ENCODE measurements at regions not wholly inside any gene's neighbourhood (a gene's known extent, or its start where the extent isn't known, plus 50 kb on each side); places are given as distances from the start of the nearest gene placed in this dataset.

- no peak for TF ChIP-seq MAX (IDR thresholded peaks at IDR 0.05)
- TF ChIP-seq YY1 (IDR thresholded peaks at IDR 0.05; ENCODE audit: insufficient read depth, insufficient replicate concordance, low read depth, low read length), result no peak
- TF ChIP-seq HNRNPLL (IDR thresholded peaks at IDR 0.05; ENCODE audit: low read depth, low read length, poor library complexity, severe bottlenecking), result no peak
- TF ChIP-seq MXD1 (CRISPR knock-in tag; IDR thresholded peaks at IDR 0.05), result no peak
- TF ChIP-seq CTCF (CRISPR knock-in tag; IDR thresholded peaks at IDR 0.05), result no peak
- TF ChIP-seq ZNF232 (CRISPR knock-in tag; IDR thresholded peaks at IDR 0.05; ENCODE audit: borderline replicate concordance), result no peak
- no peak for TF ChIP-seq RFX1 (IDR thresholded peaks at IDR 0.05)
- no peak for TF ChIP-seq ATF3 (CRISPR knock-in tag; IDR thresholded peaks at IDR 0.05)
- TF ChIP-seq MLLT10 (CRISPR knock-in tag; IDR thresholded peaks at IDR 0.05), result no peak
- no peak for TF ChIP-seq MTF1 (CRISPR knock-in tag; IDR thresholded peaks at IDR 0.05)
- TF ChIP-seq ARNT (IDR thresholded peaks at IDR 0.05), result no peak
- TF ChIP-seq FOSL2 (CRISPR knock-in tag; IDR thresholded peaks at IDR 0.05), result no peak
- TF ChIP-seq BCL3 (CRISPR knock-in tag; IDR thresholded peaks at IDR 0.05), result no peak
- no peak for TF ChIP-seq TCF7 (IDR thresholded peaks at IDR 0.05; ENCODE audit: low read depth)
These were observed 540.7 kb downstream of the HTR7 start for GRCh38 chr10:90317172-90317571.

Measured in HepG2 (cell line).